Fibroblast of villous mesenchyme (primary cell): ENCODE measurements at regions not wholly inside any gene's neighbourhood (a gene's known extent, or its start where the extent isn't known, plus 50 kb on each side); places are given as distances from the start of the nearest gene placed in this dataset.

Experiments used
- DNase-seq: peaks from one replicate; pipeline ENCODE4 v3.0.0-alpha.2; 2010; ENCODE audit warnings: low read depth
- H3K4me3 ChIP-seq: 2 replicates; pipeline ENCODE4 v1.5.1; 2011; ENCODE audit warnings: low read depth, mild to moderate bottlenecking, low read length
- CTCF ChIP-seq: IDR thresholded peaks from 2 replicates; pipeline ENCODE4 v1.5.1; 2012; ENCODE audit warnings: low read depth, mild to moderate bottlenecking, low read length; ENCODE audit not compliant: insufficient read depth

DNA sequence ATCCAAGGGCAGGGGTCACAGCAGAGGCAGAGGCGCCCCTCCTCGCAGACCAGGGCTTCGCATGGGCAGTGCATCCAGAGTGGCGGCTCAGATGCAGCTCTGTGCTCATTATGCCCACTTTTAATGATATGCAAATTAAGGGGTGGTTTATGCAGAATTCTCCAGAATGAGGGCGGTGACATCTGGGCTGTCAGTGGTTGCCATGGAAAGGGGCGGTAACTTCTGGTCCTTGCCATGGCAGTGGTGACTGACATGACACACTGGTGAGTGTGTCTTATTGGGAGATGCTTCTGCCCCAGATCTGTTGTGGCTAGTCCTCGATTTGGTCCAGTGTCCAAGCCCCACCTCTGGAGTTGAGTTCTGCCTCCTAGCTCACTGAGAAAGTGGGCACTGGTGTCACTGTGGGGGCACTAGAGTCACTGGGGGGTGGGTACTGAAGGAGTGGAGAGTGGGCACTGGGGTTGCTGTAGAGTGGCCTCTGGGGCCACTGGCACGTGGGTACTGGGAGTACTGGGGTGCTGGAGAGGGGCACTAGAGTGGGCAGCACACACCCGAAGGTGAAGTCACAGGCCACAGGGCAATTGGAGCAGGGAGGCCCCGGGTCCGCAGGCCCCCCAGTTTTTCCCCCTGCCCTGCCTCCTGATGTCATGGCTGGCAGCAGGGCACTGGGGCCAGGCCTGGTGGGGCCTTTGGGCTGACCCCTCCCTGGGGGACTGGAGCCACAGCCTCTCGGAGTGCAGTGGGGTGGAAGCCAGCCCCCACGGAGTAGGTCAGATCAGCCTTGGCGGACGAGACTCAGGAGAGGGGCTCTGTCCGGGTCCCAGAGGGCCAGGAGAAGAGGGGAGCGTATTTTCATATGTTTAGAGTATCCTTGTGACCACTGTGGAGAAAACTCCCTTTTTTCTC, 98.6 kb upstream of the NKX1-1 start:
- no peak for DNase-seq
- no peak for TF ChIP-seq CTCF
- H3K4me3 ChIP-seq, result no peak overlapping the region

GRCh38 chr4:1503583-1504471, 97.6 kb upstream of the NKX1-1 start:
- no peak for TF ChIP-seq CTCF
- no peak for DNase-seq
- no peak overlapping the region for H3K4me3 ChIP-seq

DNA sequence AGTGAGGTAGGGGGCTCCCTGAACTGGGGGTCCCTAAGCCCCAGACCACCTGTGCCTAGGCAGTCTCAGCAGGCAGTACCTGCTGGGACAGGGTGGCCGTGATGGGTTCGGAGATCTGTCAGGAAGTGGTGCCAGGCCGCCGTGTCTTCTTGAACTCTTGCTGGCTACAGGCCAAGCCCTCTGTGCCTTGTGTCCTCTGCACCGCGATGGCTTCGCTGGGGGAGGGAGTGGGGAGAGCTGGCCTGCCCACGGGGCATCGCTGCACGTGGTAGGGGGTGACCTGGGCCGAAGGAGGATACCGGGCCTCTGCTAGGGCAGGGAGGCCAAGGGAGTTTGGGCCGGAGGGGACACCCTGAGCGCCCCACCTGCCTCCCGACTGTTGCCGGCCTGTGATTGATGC, 96.7 kb upstream of the NKX1-1 start:
- no peak for TF ChIP-seq CTCF

GRCh38 chr4:1502501-1502886, 96.3 kb upstream of the NKX1-1 start:
- H3K4me3 ChIP-seq, result no peak overlapping the region
- no peak for TF ChIP-seq CTCF
- no peak for DNase-seq

More for the DNA sequence above, 96.7 kb upstream of the NKX1-1 start:
- DNase-seq, result no peak
- no peak overlapping the region for H3K4me3 ChIP-seq

DNA sequence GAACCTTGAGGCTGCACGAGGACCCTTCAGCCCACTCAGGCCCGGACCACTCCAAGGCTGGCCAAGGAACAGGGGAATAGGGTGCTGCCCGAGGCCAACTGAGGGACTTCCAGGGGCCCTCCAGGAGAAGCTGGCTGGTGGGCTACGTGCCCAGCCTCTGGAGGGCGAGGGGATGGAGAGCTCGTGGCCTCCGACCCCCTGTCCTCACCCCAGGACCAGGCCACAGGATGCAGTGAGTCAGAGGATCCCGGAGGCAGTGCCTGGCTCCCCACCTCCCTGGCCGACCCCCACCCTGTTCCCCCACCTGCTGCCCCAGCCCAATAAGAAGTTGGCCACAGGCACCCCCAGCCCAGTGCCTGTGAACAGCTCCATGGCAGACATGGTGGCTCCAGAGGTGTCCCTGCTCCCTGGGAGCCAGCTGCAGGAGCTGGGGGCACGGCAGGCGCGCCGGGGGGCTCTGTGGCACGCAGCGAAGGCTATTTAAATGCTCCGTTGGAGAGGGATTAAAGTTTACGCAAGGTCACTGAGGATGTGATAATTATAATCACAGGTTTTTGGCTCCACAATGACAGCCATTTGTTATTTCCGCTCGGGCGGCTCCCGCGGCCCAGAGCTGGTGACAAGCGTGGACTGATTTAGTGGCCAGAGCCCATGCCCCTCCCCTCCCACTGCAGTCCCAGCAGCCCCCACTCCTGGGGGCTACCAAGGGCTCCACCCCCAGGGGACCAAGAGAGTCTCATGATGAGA, 95.7 kb upstream of the NKX1-1 start:
- no peak for DNase-seq
- H3K4me3 ChIP-seq, result no peak overlapping the region
- TF ChIP-seq CTCF, result no peak

DNA sequence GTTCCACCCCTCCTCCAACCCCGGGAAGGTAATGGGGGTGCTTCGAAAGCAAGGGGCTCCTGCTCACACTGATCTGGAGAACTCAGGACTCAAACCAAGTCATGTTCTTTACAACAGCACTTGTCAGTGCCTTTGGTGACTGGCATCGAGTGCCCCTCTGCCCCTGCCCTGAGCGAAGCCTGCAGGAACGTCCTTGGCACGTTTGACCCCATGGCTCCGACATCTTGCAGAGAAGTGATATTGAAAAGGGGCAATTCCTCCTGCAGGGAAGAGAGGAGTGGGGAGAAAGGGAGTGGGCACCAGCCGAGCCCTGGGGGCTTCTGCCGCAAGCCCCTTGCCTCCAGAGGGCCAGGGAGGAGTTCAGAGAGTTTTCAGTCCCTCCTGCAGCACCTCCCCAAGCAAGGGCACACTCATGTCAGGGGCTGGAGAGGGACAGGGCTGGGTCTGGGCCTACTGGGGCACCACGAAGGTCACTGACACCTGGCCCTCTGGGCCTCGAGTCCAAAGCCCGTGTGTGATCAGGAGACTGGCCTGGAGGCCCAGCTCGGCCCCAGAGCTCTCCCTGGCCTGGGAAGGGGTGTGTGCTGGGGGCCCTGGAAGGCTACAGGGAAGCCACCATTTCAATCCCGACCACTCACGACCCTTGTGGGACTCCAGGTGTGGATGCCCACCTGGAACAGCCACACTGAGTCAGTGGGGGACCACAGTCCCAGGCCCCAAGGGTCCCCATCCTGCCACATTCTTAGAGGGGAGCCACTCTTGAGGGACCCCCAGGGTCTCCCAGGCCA, 94.9 kb upstream of the NKX1-1 start:
- no peak for TF ChIP-seq CTCF
- DNase-seq, result no peak
- H3K4me3 ChIP-seq, result no peak overlapping the region
